Mesothelial cell of epicardium (in vitro differentiated cells): ENCODE measurements at regions not wholly inside any gene's neighbourhood (a gene's known extent, or its start where the extent isn't known, plus 50 kb on each side); places are given as distances from the start of the nearest gene placed in this dataset.

Experiments used
- DNase-seq, 2 experiments: peaks; one replicate each; pipeline ENCODE4 v3.0.0; 2021; ENCODE audit warnings: low spot score in 2 of 2; ENCODE audit not compliant: unreplicated experiment in 2 of 2
- H3K27ac Mint-ChIP-seq: 2 replicates; pipeline ENCODE4 v1.8.0; 2021; ENCODE audit warnings: mixed read lengths
- H3K27me3 Mint-ChIP-seq: 2 replicates; pipeline ENCODE4 v1.8.0; 2021; ENCODE audit warnings: low read depth, mixed read lengths
- H3K36me3 Mint-ChIP-seq: 2 replicates; pipeline ENCODE4 v1.8.0; 2021; ENCODE audit warnings: mixed read lengths
- H3K4me1 Mint-ChIP-seq: 2 replicates; pipeline ENCODE4 v1.8.0; 2021; ENCODE audit warnings: mixed read lengths
- H3K4me3 Mint-ChIP-seq: 2 replicates; pipeline ENCODE4 v1.8.0; 2021; ENCODE audit warnings: mild to moderate bottlenecking, moderate library complexity, mixed read lengths
- H3K9me3 Mint-ChIP-seq: 2 replicates; pipeline ENCODE4 v1.8.0; 2021; ENCODE audit warnings: mixed read lengths
- CTCF ChIP-seq: fragments of 200-600 bp; sonication (generic); IDR thresholded peaks from one replicate; pipeline ENCODE4 v1.5.0; 2021; ENCODE audit warnings: antibody characterized with exemption; ENCODE audit not compliant: unreplicated experiment

DNA sequence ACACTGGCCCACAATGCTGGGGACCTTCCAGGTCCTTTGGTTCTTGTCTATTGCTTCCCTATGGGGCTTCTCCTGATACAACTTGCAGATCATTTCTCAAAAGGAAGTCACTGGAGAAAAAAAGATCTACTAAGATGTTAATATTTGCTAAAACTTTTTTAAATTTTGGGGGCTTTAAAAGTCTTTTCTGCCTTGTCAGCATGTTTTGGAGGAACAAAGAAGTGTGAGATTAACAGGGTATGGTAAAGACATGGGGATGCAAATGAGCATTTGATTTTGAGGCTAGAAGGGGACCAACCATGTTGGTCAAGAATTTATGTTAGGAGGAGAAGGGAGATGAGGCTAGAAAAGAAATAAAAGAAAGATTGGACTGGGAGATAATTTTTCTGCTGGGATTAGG lies 515.4 kb downstream of the HTR7 start:
- H3K9me3 Mint-ChIP-seq, result no peaks in the 10 kb centered on the region
- H3K27me3 Mint-ChIP-seq, result no peaks in the 10 kb centered on the region
- no peaks in the 10 kb centered on the region for H3K36me3 Mint-ChIP-seq
- H3K4me3 Mint-ChIP-seq, result no peak overlapping the region
- H3K4me1 Mint-ChIP-seq, result no peaks in the 10 kb centered on the region
- no peak overlapping the region for H3K27ac Mint-ChIP-seq
- no peak for DNase-seq
- TF ChIP-seq CTCF, result no peak

DNA sequence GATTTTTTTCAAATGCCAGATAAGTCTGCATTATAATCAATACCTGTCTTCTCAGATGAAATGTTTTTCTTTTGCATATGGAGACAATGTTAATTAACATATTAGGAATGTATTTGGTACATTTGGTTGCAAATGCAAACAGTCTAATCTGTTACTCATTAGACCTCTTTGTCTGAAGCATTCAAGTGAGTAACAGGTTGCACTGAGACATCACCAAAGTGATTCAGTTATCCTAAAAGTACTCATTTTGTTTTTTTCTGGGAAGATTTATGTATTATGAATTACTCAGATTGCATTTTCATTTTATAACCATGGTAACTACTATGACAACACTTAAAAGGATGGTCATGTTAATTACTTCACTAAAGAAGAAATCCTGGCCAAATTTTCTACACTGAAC lies 513.6 kb downstream of the HTR7 start:
- Mint-ChIP-seq H3K4me1 (no peaks in the 10 kb centered on the region), H3K27ac (no peak overlapping the region), H3K36me3 (no peaks in the 10 kb centered on the region), H3K27me3 (no peaks in the 10 kb centered on the region), H3K9me3 (no peaks in the 10 kb centered on the region), H3K4me3 (no peak overlapping the region)
- DNase-seq, result no peak
- no peak for TF ChIP-seq CTCF

GRCh38 chr10:90347239-90347638 lies 510.6 kb downstream of the HTR7 start:
- Mint-ChIP-seq H3K36me3 (no peaks in the 10 kb centered on the region), H3K4me1 (no peaks in the 10 kb centered on the region), H3K4me3 (no peak overlapping the region), H3K27me3 (no peaks in the 10 kb centered on the region), H3K27ac (no peak overlapping the region), H3K9me3 (no peaks in the 10 kb centered on the region)
- no peak for TF ChIP-seq CTCF
- DNase-seq, result no peak

- Mint-ChIP-seq H3K9me3 (no peaks in the 10 kb centered on the region), H3K4me1 (no peaks in the 10 kb centered on the region), H3K27me3 (peaks cover 1% of the 10 kb centered on the region), H3K36me3 (no peaks in the 10 kb centered on the region), H3K27ac (no peak overlapping the region), H3K4me3 (no peak overlapping the region)
- no peak for DNase-seq
- no peak for TF ChIP-seq CTCF
Observed at GRCh38 chr10:90350122-90350521, 507.7 kb downstream of the HTR7 start.

DNA sequence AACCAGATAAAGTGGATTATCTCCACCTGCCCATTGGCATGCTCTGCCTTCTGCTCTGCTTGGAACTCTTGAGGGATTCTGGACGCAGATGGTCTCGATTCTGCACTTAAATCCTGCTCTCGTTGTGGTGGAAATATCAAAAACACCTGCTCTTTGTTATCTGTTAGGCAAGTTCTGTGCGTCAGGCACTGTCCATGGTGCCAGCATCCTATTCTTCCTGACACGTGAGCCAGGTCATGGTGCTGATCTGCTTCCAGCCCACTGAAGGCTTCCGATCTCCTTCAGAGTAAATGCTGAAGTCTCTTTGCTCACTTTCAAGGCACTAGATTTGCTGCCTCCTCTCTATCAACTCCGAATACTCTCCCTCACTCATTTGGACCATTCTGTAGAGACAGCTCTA lies 505.6 kb downstream of the HTR7 start:
- Mint-ChIP-seq H3K4me3 (no peak overlapping the region), H3K9me3 (no peaks in the 10 kb centered on the region), H3K36me3 (no peaks in the 10 kb centered on the region), H3K4me1 (no peaks in the 10 kb centered on the region), H3K27ac (no peak overlapping the region), H3K27me3 (peaks cover 2% of the 10 kb centered on the region)
- TF ChIP-seq CTCF, result no peak
- DNase-seq, result no peak

DNA sequence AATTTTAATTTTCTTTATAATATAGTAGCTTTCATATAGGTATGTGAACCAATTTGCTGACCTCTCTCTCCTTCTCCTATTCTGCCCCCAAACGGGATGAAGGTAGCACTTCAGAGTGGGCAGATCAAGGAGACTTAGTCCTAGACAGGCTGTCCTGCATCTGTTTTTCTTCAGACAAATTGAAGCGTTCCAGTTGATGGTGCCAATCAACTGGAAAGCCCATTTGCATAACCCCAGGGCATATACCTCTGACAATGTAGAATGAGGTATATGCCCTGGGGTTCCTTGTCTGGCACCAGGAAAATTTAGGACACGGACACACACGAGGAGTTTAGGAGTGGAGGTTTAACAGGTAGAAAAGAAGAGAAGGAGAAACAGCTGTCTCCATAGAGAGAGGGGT lies 502.9 kb downstream of the HTR7 start:
- no peak for DNase-seq
- H3K27me3 Mint-ChIP-seq, result peaks cover 2% of the 10 kb centered on the region
- no peak overlapping the region for H3K4me3 Mint-ChIP-seq
- TF ChIP-seq CTCF, result no peak
- H3K27ac Mint-ChIP-seq, result no peak overlapping the region
- no peaks in the 10 kb centered on the region for H3K36me3 Mint-ChIP-seq
- H3K4me1 Mint-ChIP-seq, result no peaks in the 10 kb centered on the region
- H3K9me3 Mint-ChIP-seq, result no peaks in the 10 kb centered on the region
